Ectodermal cell (in vitro differentiated cells): ENCODE measurements at regions not wholly inside any gene's neighbourhood (a gene's known extent, or its start where the extent isn't known, plus 50 kb on each side); places are given as distances from the start of the nearest gene placed in this dataset.

Experiments used
- H3K27ac ChIP-seq: 2 replicates; pipeline ENCODE4 v1.7.0; 2013; ENCODE audit warnings: mild to moderate bottlenecking, low read depth, low read length; ENCODE audit not compliant: insufficient read depth, poor library complexity, severe bottlenecking
- H3K27me3 ChIP-seq: 2 replicates; pipeline ENCODE4 v1.7.0; 2013; ENCODE audit warnings: mild to moderate bottlenecking, low read length; ENCODE audit not compliant: insufficient read depth, control insufficient read depth, poor library complexity, severe bottlenecking
- H3K36me3 ChIP-seq: one replicate; pipeline ENCODE4 v1.7.0; 2013; ENCODE audit warnings: low read length; ENCODE audit not compliant: control insufficient read depth, insufficient read depth
- H3K4me1 ChIP-seq: one replicate; pipeline ENCODE4 v1.7.0; 2013; ENCODE audit warnings: low read length; ENCODE audit not compliant: control insufficient read depth, insufficient read depth
- H3K4me3 ChIP-seq: 2 replicates; pipeline ENCODE4 v1.7.0; 2013; ENCODE audit warnings: low read depth, low read length, control low read depth; ENCODE audit not compliant: insufficient read depth
- H3K9me3 ChIP-seq: 2 replicates; pipeline ENCODE4 v1.7.0; 2013; ENCODE audit warnings: mild to moderate bottlenecking, low read length, moderate library complexity; ENCODE audit not compliant: control insufficient read depth
- WGBS, 2 experiments: methylation state at CpG; one replicate each; pipeline ENCODE4 v1.1.7; 2013; ENCODE audit warnings: missing lambda C conversion rate in 2 of 2; 5-methylcytosine and 5-hydroxymethylcytosine counted together

- no peaks in the 10 kb centered on the region for H3K27me3 ChIP-seq
- 90 to 95% methylated on average over 4 of the region's 4 CpGs for WGBS, 2 experiments
- no peak overlapping the region for H3K4me3 ChIP-seq
- no peaks in the 10 kb centered on the region for H3K9me3 ChIP-seq
- H3K4me1 ChIP-seq, result no peaks in the 10 kb centered on the region
- no peak overlapping the region for H3K27ac ChIP-seq
- no peaks in the 10 kb centered on the region for H3K36me3 ChIP-seq
Measured at GRCh38 chr1:91575909-91576519, 75.4 kb downstream of the CDC7 start.

DNA sequence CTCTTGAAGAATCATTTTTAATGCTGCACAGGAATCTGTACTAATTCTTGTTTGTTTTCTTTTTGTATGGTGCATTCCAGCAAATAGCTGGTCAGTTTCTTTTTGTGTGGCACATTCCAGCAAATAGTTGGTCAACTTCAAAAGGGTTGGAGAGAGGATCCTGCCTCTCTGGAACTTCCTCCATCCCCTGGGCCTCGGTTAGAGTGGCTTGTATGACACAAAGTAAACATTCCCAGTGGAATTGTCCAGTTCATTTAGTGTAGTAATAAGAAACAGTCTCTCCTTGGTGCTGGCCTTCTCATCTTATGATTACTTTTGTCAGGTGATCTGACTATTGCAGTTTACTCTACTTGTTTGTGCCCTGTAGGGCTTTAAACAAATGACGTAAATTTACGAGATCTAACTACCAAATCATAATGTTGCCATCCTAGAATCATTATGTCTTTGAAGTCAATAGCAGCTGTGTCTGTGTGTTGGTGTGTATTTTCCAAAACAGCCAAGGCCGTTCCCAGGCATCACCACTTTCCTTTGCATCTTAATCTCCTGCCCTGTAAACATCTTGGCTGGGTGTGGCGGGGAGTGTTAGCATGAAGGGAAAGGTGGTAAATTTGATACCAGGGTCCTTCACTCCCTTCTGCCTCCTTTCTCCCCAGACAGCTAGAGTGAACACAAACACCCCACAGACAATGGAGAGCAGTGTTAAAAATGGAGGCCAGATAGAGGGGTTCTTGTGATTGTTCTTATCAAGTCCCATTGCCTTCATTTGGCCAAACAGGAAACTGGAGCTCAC lies 77.9 kb downstream of the CDC7 start:
- Histone ChIP-seq H3K9me3 (no peaks in the 10 kb centered on the region), H3K36me3 (no peaks in the 10 kb centered on the region), H3K4me1 (no peaks in the 10 kb centered on the region), H3K27me3 (no peaks in the 10 kb centered on the region), H3K4me3 (no peak overlapping the region), H3K27ac (no peak overlapping the region)
- 94 to 96% methylated on average over 3 to 4 of the region's 5 CpGs for WGBS, 2 experiments

DNA sequence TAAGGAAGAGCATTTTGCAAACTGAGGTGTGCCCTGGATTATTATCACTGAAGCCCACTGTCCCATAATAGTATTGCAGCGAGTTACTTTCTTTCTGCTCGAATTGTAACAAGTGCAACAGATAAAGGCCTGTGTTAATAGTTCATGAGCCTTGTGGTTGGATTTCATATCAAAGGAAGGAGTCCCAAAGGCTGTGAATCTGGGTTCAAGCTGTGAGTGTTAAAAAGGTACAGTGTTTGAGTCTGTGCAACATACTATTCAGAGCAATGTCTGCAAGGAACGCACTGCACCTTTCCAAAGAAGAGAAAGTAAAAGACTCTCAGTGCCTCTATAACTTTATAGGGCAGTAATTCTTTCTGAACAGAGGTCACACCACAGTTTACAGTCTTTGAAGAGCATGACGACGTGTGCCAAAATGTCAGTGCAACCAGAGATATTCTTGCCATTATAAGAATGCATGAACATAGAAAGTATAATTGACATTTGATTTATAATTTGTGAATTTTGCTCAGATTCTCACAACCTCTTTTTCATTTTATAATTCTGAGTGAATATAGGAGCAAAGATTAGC lies 79.1 kb downstream of the CDC7 start:
- H3K36me3 ChIP-seq, result no peaks in the 10 kb centered on the region
- no peak overlapping the region for H3K27ac ChIP-seq
- no peaks in the 10 kb centered on the region for H3K9me3 ChIP-seq
- 93 to 99% methylated on average over 5 of the region's 5 CpGs for WGBS, 2 experiments
- H3K4me1 ChIP-seq, result no peaks in the 10 kb centered on the region
- no peak overlapping the region for H3K4me3 ChIP-seq
- no peaks in the 10 kb centered on the region for H3K27me3 ChIP-seq

DNA sequence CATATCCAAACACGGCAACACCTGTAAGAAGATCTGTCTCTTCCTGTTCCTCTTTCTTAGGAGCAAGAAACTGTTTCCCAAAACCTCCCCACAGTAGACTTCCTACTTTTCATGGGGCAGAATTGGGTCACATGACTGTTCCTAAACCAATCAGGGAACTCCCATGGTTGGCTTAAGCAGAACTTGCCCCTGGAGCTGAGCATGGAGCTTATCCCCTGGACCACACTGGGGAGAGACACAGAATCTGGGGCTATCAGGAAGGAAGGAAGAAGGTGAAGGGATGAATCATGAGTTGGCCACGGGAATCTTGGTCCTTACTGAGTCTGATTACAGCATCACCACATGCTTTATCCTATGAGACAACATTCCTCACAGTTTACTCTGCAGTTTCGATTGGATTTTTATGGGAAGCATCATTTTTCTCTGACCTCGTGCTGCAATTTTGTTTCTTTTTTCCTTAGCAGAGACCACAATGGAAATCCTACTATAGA lies 81.8 kb downstream of the CDC7 start:
- Histone ChIP-seq H3K4me3 (no peak overlapping the region), H3K4me1 (peaks cover 6% of the 10 kb centered on the region), H3K9me3 (no peaks in the 10 kb centered on the region), H3K27ac (no peak overlapping the region), H3K27me3 (no peaks in the 10 kb centered on the region), H3K36me3 (no peaks in the 10 kb centered on the region)
- WGBS, 2 experiments, result 96 to 97% methylated on average over 4 of the region's 4 CpGs

DNA sequence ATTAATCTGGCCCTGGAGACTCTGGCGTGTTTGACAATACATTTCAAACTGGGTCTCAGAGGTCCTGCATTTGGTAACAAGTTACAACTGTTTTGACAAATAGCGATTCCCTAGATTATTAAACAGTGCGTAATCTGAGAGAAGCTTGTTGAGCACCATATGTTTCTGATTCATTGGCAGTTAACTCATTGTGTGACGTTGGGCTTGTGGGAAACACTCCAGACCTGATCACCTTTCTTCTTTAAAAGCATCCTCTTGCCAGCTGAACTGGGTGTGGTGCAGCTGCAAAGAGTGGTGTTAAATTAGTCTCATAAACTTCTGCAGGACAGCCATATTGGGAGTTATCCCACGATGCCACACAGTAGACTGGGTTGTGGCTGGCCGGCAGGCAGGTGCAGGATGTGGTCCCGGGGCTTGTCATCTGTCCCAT lies 82.7 kb downstream of the CDC7 start:
- Histone ChIP-seq H3K36me3 (no peaks in the 10 kb centered on the region), H3K27ac (no peak overlapping the region), H3K4me1 (peaks cover 6% of the 10 kb centered on the region), H3K4me3 (no peak overlapping the region), H3K27me3 (no peaks in the 10 kb centered on the region), H3K9me3 (no peaks in the 10 kb centered on the region)
- WGBS, 2 experiments, result 93% methylated on average over 7 of the region's 7 CpGs

DNA sequence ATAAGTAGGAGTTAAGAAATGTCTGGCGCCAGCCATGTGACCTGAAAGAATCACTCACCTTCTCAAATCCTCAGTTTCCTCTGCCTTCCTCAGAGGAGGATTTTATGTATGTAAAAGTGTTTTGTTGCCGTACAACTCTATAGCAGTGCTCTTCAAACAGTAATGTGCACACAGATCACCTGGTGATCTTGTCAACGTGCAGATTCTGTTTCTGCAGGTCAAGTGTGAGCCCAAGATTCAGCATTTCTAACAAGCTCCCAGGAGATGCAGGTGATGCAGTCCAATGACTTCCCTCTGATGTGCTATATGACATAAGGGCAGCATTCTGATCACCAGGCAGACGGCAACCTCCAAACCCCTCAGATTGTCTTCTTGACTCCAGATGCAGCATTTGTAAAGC lies 83.7 kb downstream of the CDC7 start:
- peaks cover 6% of the 10 kb centered on the region for H3K4me1 ChIP-seq
- H3K27me3 ChIP-seq, result no peaks in the 10 kb centered on the region
- H3K4me3 ChIP-seq, result no peak overlapping the region
- H3K9me3 ChIP-seq, result no peaks in the 10 kb centered on the region
- H3K27ac ChIP-seq, result no peak overlapping the region
- 92 to 94% methylated on average over 4 of the region's 4 CpGs for WGBS, 2 experiments
- H3K36me3 ChIP-seq, result no peaks in the 10 kb centered on the region

- Histone ChIP-seq H3K4me3 (no peak overlapping the region), H3K36me3 (no peaks in the 10 kb centered on the region), H3K27me3 (no peaks in the 10 kb centered on the region), H3K9me3 (no peaks in the 10 kb centered on the region), H3K4me1 (peaks cover 6% of the 10 kb centered on the region), H3K27ac (no peak overlapping the region)
- 87 to 90% methylated on average over 4 of the region's 4 CpGs for WGBS, 2 experiments
Measured at GRCh38 chr1:91584878-91585277, 84.2 kb downstream of the CDC7 start.

- WGBS, 2 experiments, result 94 to 97% methylated on average over 4 to 5 of the region's 5 CpGs
- Histone ChIP-seq H3K27ac (no peak overlapping the region), H3K4me1 (peaks cover 6% of the 10 kb centered on the region), H3K9me3 (no peaks in the 10 kb centered on the region), H3K4me3 (no peak overlapping the region), H3K27me3 (no peaks in the 10 kb centered on the region), H3K36me3 (no peaks in the 10 kb centered on the region)
Measured at GRCh38 chr1:91585502-91585901, 84.9 kb downstream of the CDC7 start.

DNA sequence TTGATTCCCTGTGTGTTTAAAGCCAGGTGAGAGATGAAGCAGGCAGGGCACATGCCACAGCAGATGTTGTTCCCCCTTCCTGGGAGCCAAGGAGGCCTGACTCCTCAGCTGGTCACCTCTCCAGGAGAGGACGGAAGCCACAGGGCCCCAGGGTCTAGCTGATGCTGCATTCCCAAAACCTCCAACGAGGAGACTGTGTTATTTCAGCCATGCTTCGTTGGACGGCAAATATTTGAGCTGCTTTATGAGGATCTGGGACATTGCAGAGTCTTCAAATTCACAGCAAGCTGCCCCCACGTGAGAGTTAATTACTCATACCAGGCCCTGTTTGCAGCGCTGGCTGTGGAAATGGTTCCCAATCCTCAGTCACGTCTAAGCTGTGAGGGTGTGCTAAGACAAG lies 85.3 kb downstream of the CDC7 start:
- no peak overlapping the region for H3K4me3 ChIP-seq
- H3K27me3 ChIP-seq, result no peaks in the 10 kb centered on the region
- no peaks in the 10 kb centered on the region for H3K36me3 ChIP-seq
- H3K9me3 ChIP-seq, result no peaks in the 10 kb centered on the region
- peaks cover 6% of the 10 kb centered on the region for H3K4me1 ChIP-seq
- 88 to 92% methylated on average over 7 of the region's 7 CpGs for WGBS, 2 experiments
- no peak overlapping the region for H3K27ac ChIP-seq

- H3K27me3 ChIP-seq, result no peaks in the 10 kb centered on the region
- H3K27ac ChIP-seq, result no peak overlapping the region
- H3K9me3 ChIP-seq, result no peaks in the 10 kb centered on the region
- H3K36me3 ChIP-seq, result no peaks in the 10 kb centered on the region
- peaks cover 6% of the 10 kb centered on the region for H3K4me1 ChIP-seq
- H3K4me3 ChIP-seq, result no peak overlapping the region
Measured at GRCh38 chr1:91589437-91589836, 88.8 kb downstream of the CDC7 start.
